HEK293 (cell line): ENCODE measurements at regions not wholly inside any gene's neighbourhood (a gene's known extent, or its start where the extent isn't known, plus 50 kb on each side); places are given as distances from the start of the nearest gene placed in this dataset.

Source experiments
- CTCF ChIA-PET: fragments of 350-600 bp; formaldehyde crosslinking; extraction: SDS; loops from one replicate; lab custom pipeline; 2021; ENCODE audit warnings: antibody characterized with exemption; lab: Yijun Ruan, JAX
- POLR2A ChIA-PET: fragments of 300-600 bp; formaldehyde crosslinking; extraction: SDS; loops from one replicate; lab custom pipeline; 2020; ENCODE audit warnings: antibody characterized with exemption, inconsistent platforms; lab: Yijun Ruan, JAX
- H3K27ac ChIP-seq: fragments of 200-500 bp; sonication (Bioruptor generic); 2 replicates; pipeline ENCODE4 v1.5.1; 2014; ENCODE audit warnings: low read depth, low read length, control low read depth, inconsistent platforms; ENCODE audit errors: extremely low read depth
- H3K36me3 ChIP-seq, 2 experiments: fragments of 200-500 bp in 1 of 2; sonication (Bioruptor generic) in 1 of 2; 1 replicate in 1 of 2; 2 replicates in 1 of 2; pipeline ENCODE4 v1.5.1; 2014 to 2017; ENCODE audit warnings: inconsistent platforms in 2 of 2, low read length in 2 of 2; ENCODE audit not compliant: control insufficient read depth in 2 of 2, insufficient read depth in 1 of 2
- H3K4me1 ChIP-seq: fragments of 200-500 bp; sonication (Bioruptor generic); 2 replicates; pipeline ENCODE4 v1.5.1; 2014; ENCODE audit warnings: mild to moderate bottlenecking, low read length, inconsistent platforms; ENCODE audit not compliant: control insufficient read depth, insufficient read depth
- H3K4me3 ChIP-seq: 2 replicates; pipeline ENCODE4 v1.5.1; 2011; ENCODE audit warnings: low read depth, mild to moderate bottlenecking, control low read depth, low read length, moderate library complexity
- H3K9me3 ChIP-seq: fragments of 200-500 bp; sonication (Bioruptor generic); 2 replicates; pipeline ENCODE4 v1.5.1; 2014; ENCODE audit warnings: low read depth, low read length, inconsistent platforms; ENCODE audit not compliant: control insufficient read depth, insufficient read depth
- GLIS1 ChIP-seq: fragments of 450-650 bp; formaldehyde crosslinking; IDR thresholded peaks from 2 replicates; pipeline ENCODE4 v1.5.1; 2016; ENCODE audit warnings: missing biosample characterization, missing genetic modification characterization
- GLIS2 ChIP-seq: fragments of 450-650 bp; formaldehyde crosslinking; IDR thresholded peaks from 2 replicates; pipeline ENCODE4 v1.5.1; 2016; ENCODE audit warnings: missing biosample characterization, missing genetic modification characterization
- IKZF3 ChIP-seq: fragments of 450-650 bp; IDR thresholded peaks from 2 replicates; pipeline ENCODE4 v1.5.0; 2018; ENCODE audit warnings: missing biosample characterization, mild to moderate bottlenecking, missing genetic modification characterization, moderate library complexity
- TCF7L2 ChIP-seq: IDR thresholded peaks from 2 replicates; pipeline ENCODE4 v1.6.1; 2011; ENCODE audit warnings: low read depth, mild to moderate bottlenecking, inconsistent platforms, low read length, moderate library complexity, borderline replicate concordance
- ZBTB1 ChIP-seq: fragments of 450-650 bp; formaldehyde crosslinking; IDR thresholded peaks from 2 replicates; pipeline ENCODE4 v1.5.1; 2016; ENCODE audit warnings: missing biosample characterization, missing genetic modification characterization
- ZBTB11 ChIP-seq: fragments of 450-650 bp; formaldehyde crosslinking; conservative IDR thresholded peaks from 2 replicates; pipeline ENCODE4 v1.5.1; 2016; ENCODE audit warnings: low read depth, missing biosample characterization, missing genetic modification characterization
- ZFP3 ChIP-seq: fragments of 450-650 bp; formaldehyde crosslinking; IDR thresholded peaks from 2 replicates; pipeline ENCODE4 v1.5.1; 2016; ENCODE audit warnings: low read depth, missing biosample characterization, missing genetic modification characterization
- ZNF18 ChIP-seq: fragments of 450-650 bp; formaldehyde crosslinking; IDR thresholded peaks from 2 replicates; pipeline ENCODE4 v1.5.1; 2016; ENCODE audit warnings: missing biosample characterization, missing genetic modification characterization
- ZNF354C ChIP-seq: fragments of 450-650 bp; formaldehyde crosslinking; IDR thresholded peaks from 2 replicates; pipeline ENCODE4 v1.5.1; 2016; ENCODE audit warnings: missing biosample characterization, missing genetic modification characterization, low read depth, borderline replicate concordance
- ZNF398 ChIP-seq: fragments of 450-650 bp; formaldehyde crosslinking; IDR thresholded peaks from 2 replicates; pipeline ENCODE4 v1.5.1; 2017; ENCODE audit warnings: missing biosample characterization, missing genetic modification characterization
- ZNF416 ChIP-seq: fragments of 450-650 bp; formaldehyde crosslinking; IDR thresholded peaks from 2 replicates; pipeline ENCODE4 v1.5.1; 2016; ENCODE audit warnings: missing biosample characterization, missing genetic modification characterization
- ZNF423 ChIP-seq: fragments of 450-650 bp; formaldehyde crosslinking; IDR thresholded peaks from 2 replicates; pipeline ENCODE4 v1.5.1; 2016; ENCODE audit warnings: missing biosample characterization, missing genetic modification characterization
- ZNF501 ChIP-seq: fragments of 450-650 bp; formaldehyde crosslinking; IDR thresholded peaks from 2 replicates; pipeline ENCODE4 v1.5.1; 2016; ENCODE audit warnings: missing biosample characterization, missing genetic modification characterization
- ZNF529 ChIP-seq: fragments of 450-650 bp; formaldehyde crosslinking; IDR thresholded peaks from 2 replicates; pipeline ENCODE4 v1.5.1; 2017; ENCODE audit warnings: missing genetic modification characterization, missing biosample characterization; ENCODE audit not compliant: insufficient replicate concordance
- ZNF585B ChIP-seq: fragments of 450-650 bp; formaldehyde crosslinking; IDR thresholded peaks from 2 replicates; pipeline ENCODE4 v1.5.1; 2016; ENCODE audit warnings: missing biosample characterization, missing genetic modification characterization
- ZNF596 ChIP-seq: fragments of 450-650 bp; IDR thresholded peaks from 2 replicates; pipeline ENCODE4 v1.5.0; 2018; ENCODE audit warnings: missing biosample characterization, mild to moderate bottlenecking, missing genetic modification characterization, moderate library complexity
- ZNF692 ChIP-seq: fragments of 450-650 bp; formaldehyde crosslinking; IDR thresholded peaks from 2 replicates; pipeline ENCODE4 v1.5.1; 2016; ENCODE audit warnings: missing biosample characterization, missing genetic modification characterization
- ZNF777 ChIP-seq: fragments of 450-650 bp; formaldehyde crosslinking; IDR thresholded peaks from 2 replicates; pipeline ENCODE4 v1.5.1; 2017; ENCODE audit warnings: missing biosample characterization, missing genetic modification characterization, borderline replicate concordance
- ZSCAN23 ChIP-seq: fragments of 450-650 bp; formaldehyde crosslinking; IDR thresholded peaks from 2 replicates; pipeline ENCODE4 v1.5.1; 2016; ENCODE audit warnings: missing biosample characterization, missing genetic modification characterization
- ZSCAN4 ChIP-seq: fragments of 450-650 bp; formaldehyde crosslinking; IDR thresholded peaks from 2 replicates; pipeline ENCODE4 v1.5.1; 2017; ENCODE audit warnings: missing biosample characterization, missing genetic modification characterization

DNA sequence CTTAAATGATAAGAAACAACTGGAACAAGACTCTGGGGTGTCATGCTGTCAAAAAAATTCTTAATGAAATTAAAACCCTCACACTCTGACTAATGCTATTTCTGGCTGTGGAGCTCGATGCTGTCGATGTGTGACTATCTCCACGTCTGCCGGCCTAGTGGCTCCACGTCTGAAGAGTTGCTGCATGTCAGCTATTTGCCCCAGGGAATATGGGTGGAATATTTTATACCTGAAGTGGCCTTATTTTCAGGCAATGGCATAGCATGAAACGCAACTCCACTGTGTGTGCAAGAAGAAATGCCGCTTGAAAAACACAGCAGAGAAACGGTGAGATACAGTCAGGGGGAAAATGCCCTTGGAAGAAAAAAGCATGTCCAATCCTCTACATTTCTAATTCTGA lies 50.9 kb upstream of the MGMT start:
- TF ChIP-seq ZNF777 (tag by site-specific recombination) (no peak), ZNF529 (no peak), TCF7L2 (no peak), ZNF423 (tag by site-specific recombination) (no peak), ZNF354C (no peak), ZNF585B (tag by site-specific recombination) (no peak), ZSCAN23 (tag by site-specific recombination) (no peak), ZNF501 (no peak), GLIS2 (tag by site-specific recombination) (no peak), ZBTB1 (tag by site-specific recombination) (no peak), ZNF596 (tag by site-specific recombination) (no peak), ZNF398 (no peak), ZNF692 (tag by site-specific recombination) (no peak), IKZF3 (tag by site-specific recombination) (no peak), ZSCAN4 (no peak), ZFP3 (tag by site-specific recombination) (no peak), ZBTB11 (tag by site-specific recombination) (no peak), GLIS1 (tag by site-specific recombination) (no peak), ZNF18 (tag by site-specific recombination) (no peak), ZNF416 (tag by site-specific recombination) (no peak)
- TF ChIP-seq, all 188 proteins: peak for 0
- Histone ChIP-seq H3K4me3 (no peak overlapping the region), H3K36me3 (no peaks in the 10 kb centered on the region), H3K4me1 (peaks cover 3% of the 10 kb centered on the region; the same call in 1 of the 2 replicates), H3K27ac (no peak overlapping the region), H3K9me3 (no peaks in the 10 kb centered on the region)
- POLR2A ChIA-PET = no interaction called here
- CTCF ChIA-PET = interaction anchor here (0.6 kb wide), 2 partner anchors 352 to 385 kb away, joined by 3 read pairs; no protein-coding TSS in a partner anchor
